GM19438 (cell line): ENCODE measurements at regions not wholly inside any gene's neighbourhood (a gene's known extent, or its start where the extent isn't known, plus 50 kb on each side); places are given as distances from the start of the nearest gene placed in this dataset.
"Not testable (repeated sequence)": the region's sequence is repeated elsewhere in the genome, so short reads cannot be mapped to it uniquely, and the experiment has no call there.

Experiments
- ATAC-seq: cut with Tn5 transposase; IDR thresholded peaks from one replicate; pipeline ENCODE4 v1.9.1; 2021; ENCODE audit warnings: low read depth; ENCODE audit not compliant: unreplicated experiment

GRCh38 chr10:108586424-108586823, 1336.9 kb downstream of the XPNPEP1 start:
- no peak for ATAC-seq

- ATAC-seq: no peak
Observed at GRCh38 chr10:108583877-108584276, 1339.4 kb downstream of the XPNPEP1 start.

GRCh38 chr10:108582888-108583287, 1340.4 kb downstream of the XPNPEP1 start:
- ATAC-seq: no peak

GRCh38 chr10:108582387-108582786, 1340.9 kb downstream of the XPNPEP1 start:
- ATAC-seq: no peak

GRCh38 chr10:108578258-108578657, 1345.1 kb downstream of the XPNPEP1 start:
- ATAC-seq: no peak

GRCh38 chr10:108574233-108574632, 1349.1 kb downstream of the XPNPEP1 start:
- ATAC-seq: no peak

GRCh38 chr10:108568824-108569223, 1354.5 kb downstream of the XPNPEP1 start:
- ATAC-seq: no peak

GRCh38 chr10:108567899-108568752, 1355.2 kb downstream of the XPNPEP1 start:
- no peak for ATAC-seq

- no peak for ATAC-seq
Observed at GRCh38 chr10:108566316-108567107, 1356.8 kb downstream of the XPNPEP1 start.

GRCh38 chr10:108562105-108562504, 1361.2 kb downstream of the XPNPEP1 start:
- ATAC-seq: no peak

GRCh38 chr10:108561649-108562048, 1361.7 kb downstream of the XPNPEP1 start:
- no peak for ATAC-seq

- ATAC-seq: no peak
Observed at GRCh38 chr10:108560488-108560887, 1362.8 kb downstream of the XPNPEP1 start.

- no peak for ATAC-seq
Observed at GRCh38 chr10:108556186-108556585, 1367.1 kb downstream of the XPNPEP1 start.

- ATAC-seq: peak; percentile 91
Observed at GRCh38 chr10:108545921-108546320, 1377.4 kb downstream of the XPNPEP1 start.

- peak; percentile 57 for ATAC-seq
Observed at GRCh38 chr10:108544500-108545120, 1378.7 kb downstream of the XPNPEP1 start.

- ATAC-seq: not testable (repeated sequence)
Observed at GRCh38 chr10:108533551-108533950, 1369.0 kb upstream of the SORCS1 start.

- no peak for ATAC-seq
Observed at GRCh38 chr10:108523016-108523800, 1358.7 kb upstream of the SORCS1 start.

GRCh38 chr10:108521827-108522492, 1357.5 kb upstream of the SORCS1 start:
- ATAC-seq: no peak

GRCh38 chr10:108515821-108516220, 1351.3 kb upstream of the SORCS1 start:
- no peak for ATAC-seq

GRCh38 chr10:108500396-108500795, 1335.9 kb upstream of the SORCS1 start:
- ATAC-seq: no peak
